ENCODE measurements at regions not wholly inside any gene's neighbourhood (a gene's known extent, or its start where the extent isn't known, plus 50 kb on each side); places are given as distances from the start of the nearest gene placed in this dataset.

DNA sequence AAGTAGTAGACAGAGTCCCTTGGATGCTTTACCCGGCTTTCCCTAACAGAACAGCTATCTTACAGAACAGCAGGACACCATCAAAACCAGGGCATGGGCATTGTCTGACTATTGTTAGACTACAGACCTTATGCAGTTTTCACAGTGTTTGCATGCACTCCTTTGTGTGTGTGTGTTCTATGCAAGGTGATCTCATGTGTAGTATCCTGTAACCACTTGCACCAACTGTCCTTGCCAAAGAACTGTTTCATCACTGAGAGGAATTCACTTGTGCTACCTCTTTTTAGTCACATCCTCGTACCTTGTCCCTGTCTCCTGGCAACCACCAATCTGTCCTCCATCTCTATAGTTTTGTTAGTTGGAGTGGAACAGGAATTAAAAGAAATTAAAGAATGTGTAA, 183.6 kb upstream of the PZP start:
- TF ChIP-seq, protein P1, sequence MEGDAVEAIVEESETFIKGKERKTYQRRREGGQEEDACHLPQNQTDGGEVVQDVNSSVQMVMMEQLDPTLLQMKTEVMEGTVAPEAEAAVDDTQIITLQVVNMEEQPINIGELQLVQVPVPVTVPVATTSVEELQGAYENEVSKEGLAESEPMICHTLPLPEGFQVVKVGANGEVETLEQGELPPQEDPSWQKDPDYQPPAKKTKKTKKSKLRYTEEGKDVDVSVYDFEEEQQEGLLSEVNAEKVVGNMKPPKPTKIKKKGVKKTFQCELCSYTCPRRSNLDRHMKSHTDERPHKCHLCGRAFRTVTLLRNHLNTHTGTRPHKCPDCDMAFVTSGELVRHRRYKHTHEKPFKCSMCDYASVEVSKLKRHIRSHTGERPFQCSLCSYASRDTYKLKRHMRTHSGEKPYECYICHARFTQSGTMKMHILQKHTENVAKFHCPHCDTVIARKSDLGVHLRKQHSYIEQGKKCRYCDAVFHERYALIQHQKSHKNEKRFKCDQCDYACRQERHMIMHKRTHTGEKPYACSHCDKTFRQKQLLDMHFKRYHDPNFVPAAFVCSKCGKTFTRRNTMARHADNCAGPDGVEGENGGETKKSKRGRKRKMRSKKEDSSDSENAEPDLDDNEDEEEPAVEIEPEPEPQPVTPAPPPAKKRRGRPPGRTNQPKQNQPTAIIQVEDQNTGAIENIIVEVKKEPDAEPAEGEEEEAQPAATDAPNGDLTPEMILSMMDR (IDR thresholded peaks at IDR 0.05; ENCODE audit: low read length) = no peak
- TF ChIP-seq EZH2 (IDR thresholded peaks at IDR 0.05; ENCODE audit: borderline replicate concordance, low read length) = no peak
